Stimulated activated CD8-positive, alpha-beta memory T cell treated with anti-CD3 and anti-CD28 coated beads, Interleukin-12 subunit alpha, Interleukin-12 subunit beta, amount 100 ng/mL, for 4 hours (primary cell): ENCODE measurements at regions not wholly inside any gene's neighbourhood (a gene's known extent, or its start where the extent isn't known, plus 50 kb on each side); places are given as distances from the start of the nearest gene placed in this dataset.
"Not testable (repeated sequence)": the region's sequence is repeated elsewhere in the genome, so short reads cannot be mapped to it uniquely, and the experiment has no call there.

Source experiments
- DNase-seq: peaks from one replicate; pipeline ENCODE4 v3.0.0-alpha.2; 2020; ENCODE audit warnings: low read depth

- DNase-seq, result no peak
Measured at GRCh38 chr17:33567223-33567622, 274.1 kb upstream of the ASIC2 start.

- no peak for DNase-seq
Measured at GRCh38 chr17:33572615-33573014, 279.5 kb upstream of the ASIC2 start.

- no peak for DNase-seq
Measured at GRCh38 chr17:33574942-33575445, 281.9 kb upstream of the ASIC2 start.

GRCh38 chr17:33579740-33580139 lies 286.6 kb upstream of the ASIC2 start:
- DNase-seq, result not testable (repeated sequence)

- no peak for DNase-seq
Measured at GRCh38 chr17:33580215-33580614, 287.1 kb upstream of the ASIC2 start.

- DNase-seq, result no peak
Measured at GRCh38 chr17:33582661-33583060, 289.6 kb upstream of the ASIC2 start.

GRCh38 chr17:33583518-33584417 lies 290.7 kb upstream of the ASIC2 start:
- no peak for DNase-seq

GRCh38 chr17:33593991-33594390 lies 300.9 kb upstream of the ASIC2 start:
- DNase-seq, result no peak

- no peak for DNase-seq
Measured at GRCh38 chr17:33595828-33596227, 302.7 kb upstream of the ASIC2 start.

- DNase-seq, result no peak
Measured at GRCh38 chr17:33596899-33597298, 303.8 kb upstream of the ASIC2 start.

- DNase-seq, result no peak
Measured at GRCh38 chr17:33598797-33599196, 305.7 kb upstream of the ASIC2 start.

- no peak for DNase-seq
Measured at GRCh38 chr17:33602981-33603380, 309.9 kb upstream of the ASIC2 start.

GRCh38 chr17:33603789-33604188 lies 310.7 kb upstream of the ASIC2 start:
- no peak for DNase-seq

- no peak for DNase-seq
Measured at GRCh38 chr17:33611532-33611931, 318.4 kb upstream of the ASIC2 start.

GRCh38 chr17:33615861-33616260 lies 322.8 kb upstream of the ASIC2 start:
- no peak for DNase-seq

GRCh38 chr17:33623841-33624240 lies 330.7 kb upstream of the ASIC2 start:
- DNase-seq, result no peak

GRCh38 chr17:33628500-33629346 lies 335.6 kb upstream of the ASIC2 start:
- DNase-seq, result no peak

GRCh38 chr17:33633446-33633845 lies 340.4 kb upstream of the ASIC2 start:
- no peak for DNase-seq

- no peak for DNase-seq
Measured at GRCh38 chr17:33637534-33637933, 344.4 kb upstream of the ASIC2 start.

- no peak for DNase-seq
Measured at GRCh38 chr17:33639103-33639880, 346.2 kb upstream of the ASIC2 start.

GRCh38 chr17:33640629-33641028 lies 347.5 kb upstream of the ASIC2 start:
- DNase-seq, result no peak

GRCh38 chr17:33642002-33642401 lies 348.9 kb upstream of the ASIC2 start:
- no peak for DNase-seq
